BLaER1 treated with 17β-estradiol and CSF1 and Interleukin-3, amounts not matched to agents 10 nM and 100 nM (cell line): ENCODE measurements at regions not wholly inside any gene's neighbourhood (a gene's known extent, or its start where the extent isn't known, plus 50 kb on each side); places are given as distances from the start of the nearest gene placed in this dataset.

Experiments used
- H3K27ac ChIP-seq, 11 experiments: shearing (Covaris generic); formaldehyde crosslinking; 2 replicates each; pipeline ENCODE4 v1.8.1; 2022
- H3K27me3 ChIP-seq, 11 experiments: shearing (Covaris generic); formaldehyde crosslinking; 2 replicates each; pipeline ENCODE4 v1.8.1; 2022
- H3K36me3 ChIP-seq, 11 experiments: shearing (Covaris generic); formaldehyde crosslinking; 2 replicates each; pipeline ENCODE4 v1.8.1; 2022
- H3K4me1 ChIP-seq, 10 experiments: shearing (Covaris generic); formaldehyde crosslinking; 2 replicates each; pipeline ENCODE4 v1.8.1; 2022
- H3K4me2 ChIP-seq, 11 experiments: shearing (Covaris generic); formaldehyde crosslinking; 2 replicates each; pipeline ENCODE4 v1.8.1; 2022
- H3K4me3 ChIP-seq, 10 experiments: shearing (Covaris generic); formaldehyde crosslinking; 2 replicates each; pipeline ENCODE4 v1.8.1; 2022
- H3K9ac ChIP-seq, 11 experiments: shearing (Covaris generic); formaldehyde crosslinking; 2 replicates each; pipeline ENCODE4 v1.8.1; 2022
- H3K9me3 ChIP-seq, 11 experiments: shearing (Covaris generic); formaldehyde crosslinking; replicated peaks in 1 of 11; 2 replicates each; pipeline ENCODE4 v1.8.1; 2022
- H4K20me1 ChIP-seq, 11 experiments: shearing (Covaris generic); formaldehyde crosslinking; 2 replicates each; pipeline ENCODE4 v1.8.1; 2022
- Cebpa-rat ChIP-seq, 11 experiments: shearing (Covaris generic); IDR thresholded peaks; 2 replicates each; pipeline ENCODE4 v1.8.1; 2022

DNA sequence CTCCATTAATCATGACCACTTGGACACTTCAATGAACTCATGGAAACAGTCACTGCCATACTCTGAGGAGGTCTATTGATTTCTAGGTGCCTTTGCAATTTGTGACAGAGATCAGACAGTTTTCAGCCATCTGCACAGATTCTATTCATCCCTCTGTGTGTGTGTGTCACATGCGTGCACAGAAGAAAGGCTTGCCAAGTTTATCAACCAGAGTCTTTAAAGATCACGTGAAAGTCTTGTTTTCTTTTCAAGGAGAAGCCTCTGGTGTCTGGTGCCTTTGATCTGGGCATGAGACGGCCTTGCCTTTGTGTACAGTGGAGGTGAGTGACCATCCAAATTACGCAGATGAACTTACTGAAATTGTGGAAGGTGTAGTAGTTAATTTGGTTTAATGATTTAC, 164.2 kb downstream of the VAPA start:
- peaks cover 21 to 22% (median 22%) of the 10 kb centered on the region in 10 experiments for H3K4me1 ChIP-seq
- H3K27ac ChIP-seq, result no peak overlapping the region
- H3K9me3 ChIP-seq, result peaks cover 27 to 35% (median 31%) of the 10 kb centered on the region in 11 experiments
- no peaks in the 10 kb centered on the region for H4K20me1 ChIP-seq
- peaks cover 0 to 8% (median 0%) of the 10 kb centered on the region in 11 experiments; a peak in 5 of 22 replicates for H3K36me3 ChIP-seq
- H3K4me3 ChIP-seq, result no peak overlapping the region
- no peak overlapping the region for H3K4me2 ChIP-seq
- peaks cover 0 to 14% (median 0%) of the 10 kb centered on the region in 11 experiments; a peak in 4 of 22 replicates for H3K27me3 ChIP-seq
- no peak overlapping the region for H3K9ac ChIP-seq
- TF ChIP-seq Cebpa-rat (IDR thresholded peaks at IDR 0.05), result no peak

DNA sequence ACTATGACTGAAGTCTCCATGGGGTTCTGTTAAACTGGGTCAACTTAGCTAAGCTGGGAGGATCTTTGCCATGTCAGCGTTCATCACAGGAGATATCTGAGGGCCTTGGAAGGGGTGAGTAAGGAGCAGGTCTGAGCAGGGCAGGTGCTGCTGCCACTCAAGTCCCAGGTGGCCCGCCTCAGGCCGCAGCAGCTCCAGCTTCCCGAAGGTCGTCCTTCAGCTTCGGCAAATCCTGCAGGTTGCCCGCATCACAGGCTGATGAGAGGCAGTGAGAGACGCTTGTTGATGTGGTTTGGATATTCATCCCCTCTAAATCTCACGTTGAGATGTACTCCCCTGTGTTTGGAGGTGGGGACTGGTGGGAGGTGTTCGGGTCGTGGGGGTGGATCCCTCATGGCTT, 166.6 kb downstream of the VAPA start:
- Histone ChIP-seq H3K9me3 (peaks cover 50 to 58% (median 55%) of the 10 kb centered on the region in 11 experiments), H3K4me2 (no peak overlapping the region), H3K27ac (no peak overlapping the region), H3K9ac (no peak overlapping the region), H3K27me3 (no peaks in the 10 kb centered on the region), H3K4me1 (peaks cover 0 to 5% (median 0%) of the 10 kb centered on the region in 10 experiments; a peak in 6 of 20 replicates), H4K20me1 (no peaks in the 10 kb centered on the region), H3K4me3 (no peak overlapping the region), H3K36me3 (peaks cover 0 to 11% (median 6%) of the 10 kb centered on the region in 11 experiments; a peak in 8 of 22 replicates)
- TF ChIP-seq Cebpa-rat (IDR thresholded peaks at IDR 0.05), result no peak

DNA sequence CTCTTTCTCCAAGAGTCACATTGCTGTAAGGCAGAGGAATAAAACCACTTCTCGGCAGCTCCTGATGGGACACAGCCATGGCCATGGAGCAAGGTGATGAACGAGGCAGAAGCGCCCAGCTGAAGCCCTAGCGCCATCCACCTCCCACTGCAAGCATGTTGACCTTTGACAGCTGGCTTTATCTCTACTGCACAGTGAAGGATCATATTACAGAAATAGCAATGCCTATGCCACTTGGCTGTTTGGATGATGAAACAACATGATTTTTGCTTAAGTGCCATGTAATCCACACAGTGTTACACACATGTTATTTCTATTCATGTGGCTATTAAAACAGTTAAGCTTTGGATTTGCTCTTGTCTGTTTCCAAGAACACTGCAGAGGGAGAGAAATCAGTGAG, 167.7 kb downstream of the VAPA start:
- Histone ChIP-seq H3K27ac (no peak overlapping the region), H3K4me2 (no peak overlapping the region), H3K4me3 (no peak overlapping the region), H3K27me3 (no peaks in the 10 kb centered on the region), H3K9me3 (peaks cover 50 to 66% (median 58%) of the 10 kb centered on the region in 11 experiments), H4K20me1 (no peaks in the 10 kb centered on the region), H3K9ac (no peak overlapping the region), H3K36me3 (peaks cover 0 to 11% (median 6%) of the 10 kb centered on the region in 11 experiments; a peak in 8 of 22 replicates), H3K4me1 (peaks cover 0 to 7% (median 0%) of the 10 kb centered on the region in 10 experiments; a peak in 5 of 20 replicates)
- no peak for TF ChIP-seq Cebpa-rat (IDR thresholded peaks at IDR 0.05)

DNA sequence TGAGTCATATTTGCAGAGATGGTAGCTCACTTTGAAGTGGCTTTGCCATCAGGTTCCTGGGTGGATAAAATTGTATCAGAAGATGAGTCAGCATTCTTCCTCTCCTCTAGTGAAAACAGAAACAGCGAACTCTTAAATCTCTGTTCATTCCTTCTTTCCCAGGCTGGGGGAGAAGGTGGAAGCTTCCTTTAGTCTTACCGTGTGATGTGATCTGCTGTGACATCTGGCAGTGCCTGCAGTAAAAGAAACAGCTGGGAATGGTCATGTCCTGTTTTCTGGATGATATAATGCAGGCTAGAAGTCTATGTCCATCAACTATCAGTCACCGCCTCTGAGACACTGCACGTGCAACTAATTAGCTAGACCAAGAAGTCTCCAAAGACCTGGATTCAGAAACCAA, 171.6 kb downstream of the VAPA start:
- no peak overlapping the region for H3K9ac ChIP-seq
- H3K27me3 ChIP-seq, result no peaks in the 10 kb centered on the region
- H3K4me3 ChIP-seq, result no peak overlapping the region
- H3K27ac ChIP-seq, result no peak overlapping the region
- peaks cover 0 to 11% (median 6%) of the 10 kb centered on the region in 11 experiments; a peak in 8 of 22 replicates for H3K36me3 ChIP-seq
- peaks cover 11 to 23% (median 17%) of the 10 kb centered on the region in 10 experiments for H3K4me1 ChIP-seq
- no peaks in the 10 kb centered on the region for H4K20me1 ChIP-seq
- TF ChIP-seq Cebpa-rat (IDR thresholded peaks at IDR 0.05), result no peak
- H3K4me2 ChIP-seq, result peak overlapping the region in 2 of 11 experiments; percentile 9 to 18; a peak in 3 of 22 replicates
- H3K9me3 ChIP-seq, result peaks cover 47 to 57% (median 52%) of the 10 kb centered on the region in 11 experiments

DNA sequence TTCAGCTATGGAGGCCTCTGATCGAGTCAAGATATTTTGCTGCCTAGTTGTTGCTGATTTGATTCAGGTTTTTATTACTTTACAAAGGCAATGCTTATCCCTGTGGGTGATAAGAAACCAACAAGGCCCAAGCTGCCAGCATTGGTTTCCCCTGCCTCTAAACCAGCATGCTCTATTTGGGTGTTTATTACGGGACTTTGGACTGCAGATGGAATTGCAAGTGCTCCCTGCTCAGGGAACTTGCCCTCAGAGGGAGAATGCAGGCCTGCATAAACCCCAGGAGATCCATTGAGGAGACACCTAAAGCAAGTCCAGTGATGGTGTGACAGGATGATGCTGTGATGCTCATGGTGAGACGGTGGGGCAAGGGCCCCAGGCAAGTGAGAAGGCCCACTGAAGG, 172.1 kb downstream of the VAPA start:
- H3K27ac ChIP-seq, result no peak overlapping the region

DNA sequence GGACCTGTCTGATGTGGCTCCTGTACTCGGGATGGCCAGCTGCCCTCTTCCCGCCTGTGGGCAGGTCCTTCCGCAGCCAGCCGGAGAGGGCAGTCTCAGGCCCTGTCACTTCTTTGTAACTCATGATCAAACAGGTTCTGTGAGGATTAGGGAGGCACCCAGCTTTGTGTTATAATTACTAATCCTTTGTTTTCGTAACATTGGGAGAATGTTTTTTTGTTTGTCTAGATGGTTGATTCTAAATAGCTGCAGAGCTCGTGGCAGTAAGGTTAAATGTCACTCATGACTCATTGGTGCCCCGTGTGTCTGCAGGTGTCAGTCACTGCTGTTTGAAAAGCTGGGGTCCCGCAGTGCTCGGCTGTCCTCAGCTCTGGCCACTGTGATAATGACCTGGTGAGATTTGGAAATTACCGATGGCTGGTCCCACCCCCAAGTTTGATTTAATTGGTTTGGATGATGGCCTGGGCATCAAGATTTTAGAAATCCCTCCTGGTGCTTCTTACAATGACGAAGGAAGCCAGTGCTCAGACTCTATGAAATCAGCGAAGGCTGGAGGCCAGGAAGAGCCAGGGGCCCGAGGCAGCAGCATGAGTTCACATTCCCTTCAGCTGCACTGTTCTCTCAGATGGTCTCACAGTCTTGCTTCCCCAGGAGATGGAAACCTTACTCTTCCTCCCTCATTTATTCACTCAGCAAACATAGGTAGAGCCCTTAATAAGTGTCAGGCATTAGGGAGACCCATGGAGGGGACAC, 172.8 kb downstream of the VAPA start:
- H3K4me1 ChIP-seq, result peaks cover 15 to 35% (median 28%) of the 10 kb centered on the region in 10 experiments
- H3K9ac ChIP-seq, result no peak overlapping the region
- no peaks in the 10 kb centered on the region for H3K27me3 ChIP-seq
- H3K4me2 ChIP-seq, result no peak overlapping the region
- no peak for TF ChIP-seq Cebpa-rat (IDR thresholded peaks at IDR 0.05)
- H4K20me1 ChIP-seq, result no peaks in the 10 kb centered on the region
- H3K36me3 ChIP-seq, result peaks cover 0 to 11% (median 6%) of the 10 kb centered on the region in 11 experiments; a peak in 8 of 22 replicates
- peaks cover 34 to 45% (median 40%) of the 10 kb centered on the region in 11 experiments for H3K9me3 ChIP-seq
- H3K27ac ChIP-seq, result no peak overlapping the region
- no peak overlapping the region for H3K4me3 ChIP-seq

More for the DNA sequence above, 172.1 kb downstream of the VAPA start:
- H3K9ac ChIP-seq, result no peak overlapping the region
- peaks cover 15 to 28% (median 22%) of the 10 kb centered on the region in 10 experiments for H3K4me1 ChIP-seq
- peaks cover 0 to 11% (median 6%) of the 10 kb centered on the region in 11 experiments; a peak in 8 of 22 replicates for H3K36me3 ChIP-seq
- no peak for TF ChIP-seq Cebpa-rat (IDR thresholded peaks at IDR 0.05)
- no peak overlapping the region; a peak in 1 of 22 replicates for H3K4me2 ChIP-seq
- H3K4me3 ChIP-seq, result no peak overlapping the region
- peaks cover 42 to 52% (median 48%) of the 10 kb centered on the region in 11 experiments for H3K9me3 ChIP-seq
- H4K20me1 ChIP-seq, result no peaks in the 10 kb centered on the region
- no peaks in the 10 kb centered on the region for H3K27me3 ChIP-seq

DNA sequence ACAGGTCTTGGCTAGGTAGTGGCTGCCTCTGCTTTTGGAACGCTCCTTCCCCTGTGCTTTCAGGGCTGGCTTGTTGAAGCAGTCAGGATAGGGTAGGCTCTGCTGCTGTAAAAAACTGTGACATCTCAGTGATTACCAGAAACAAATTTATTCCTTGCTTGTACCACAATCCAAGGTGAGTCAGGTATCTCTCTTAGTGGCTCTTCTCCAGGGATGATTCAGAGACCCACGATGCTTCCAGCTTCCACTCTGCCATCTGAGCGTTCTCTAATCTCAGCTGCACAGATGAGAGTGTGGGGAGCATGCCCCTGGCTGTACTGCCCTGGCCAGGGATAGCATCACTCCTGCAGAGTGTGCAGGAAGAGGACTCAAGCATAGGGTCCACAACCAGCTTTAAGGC, 174.9 kb downstream of the VAPA start:
- Histone ChIP-seq H3K4me1 (peaks cover 15 to 35% (median 28%) of the 10 kb centered on the region in 10 experiments), H3K27ac (no peak overlapping the region), H4K20me1 (no peaks in the 10 kb centered on the region), H3K27me3 (no peaks in the 10 kb centered on the region), H3K9me3 (peaks cover 13 to 24% (median 19%) of the 10 kb centered on the region in 11 experiments), H3K9ac (no peak overlapping the region), H3K36me3 (peaks cover 0 to 3% (median 0%) of the 10 kb centered on the region in 11 experiments; a peak in 2 of 22 replicates), H3K4me3 (no peak overlapping the region), H3K4me2 (peak overlapping the region in 4 of 11 experiments; percentile 76 to 89 (median 86); a peak in 6 of 22 replicates)
- TF ChIP-seq Cebpa-rat (IDR thresholded peaks at IDR 0.05), result no peak

DNA sequence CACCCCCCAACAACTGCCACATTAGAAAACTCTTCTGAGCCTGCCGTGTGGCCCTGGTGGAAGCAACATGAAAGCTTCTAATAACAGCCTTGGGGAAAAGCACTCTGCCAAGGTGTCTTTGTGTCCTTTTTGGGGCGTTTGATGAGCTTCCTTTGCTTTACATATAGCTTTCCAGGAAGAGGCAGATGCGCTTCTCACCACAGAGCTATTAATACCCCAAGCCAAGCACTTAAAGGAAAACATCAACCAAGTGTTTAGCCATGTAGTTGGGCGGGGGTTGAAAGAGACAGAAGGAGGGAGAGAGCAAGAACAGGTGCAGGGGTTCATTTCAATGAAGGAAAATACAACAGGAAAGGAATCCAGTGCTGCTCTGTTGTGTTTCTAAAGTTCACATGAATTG, 176.1 kb downstream of the VAPA start:
- H4K20me1 ChIP-seq, result no peaks in the 10 kb centered on the region
- no peak for TF ChIP-seq Cebpa-rat (IDR thresholded peaks at IDR 0.05)
- H3K4me1 ChIP-seq, result peaks cover 19 to 35% (median 28%) of the 10 kb centered on the region in 10 experiments
- H3K9me3 ChIP-seq, result peaks cover 2 to 12% (median 8%) of the 10 kb centered on the region in 11 experiments; a peak in 21 of 22 replicates
- H3K27me3 ChIP-seq, result no peaks in the 10 kb centered on the region
- no peak overlapping the region for H3K27ac ChIP-seq
- H3K36me3 ChIP-seq, result no peaks in the 10 kb centered on the region
- H3K4me3 ChIP-seq, result no peak overlapping the region
- H3K4me2 ChIP-seq, result peak overlapping the region; percentile 42 to 89 (median 76)
- H3K9ac ChIP-seq, result 0 out of 22 replicates have a peak overlapping the region, but pooled peaks of 1 of the 11 experiments have one; percentile 8

DNA sequence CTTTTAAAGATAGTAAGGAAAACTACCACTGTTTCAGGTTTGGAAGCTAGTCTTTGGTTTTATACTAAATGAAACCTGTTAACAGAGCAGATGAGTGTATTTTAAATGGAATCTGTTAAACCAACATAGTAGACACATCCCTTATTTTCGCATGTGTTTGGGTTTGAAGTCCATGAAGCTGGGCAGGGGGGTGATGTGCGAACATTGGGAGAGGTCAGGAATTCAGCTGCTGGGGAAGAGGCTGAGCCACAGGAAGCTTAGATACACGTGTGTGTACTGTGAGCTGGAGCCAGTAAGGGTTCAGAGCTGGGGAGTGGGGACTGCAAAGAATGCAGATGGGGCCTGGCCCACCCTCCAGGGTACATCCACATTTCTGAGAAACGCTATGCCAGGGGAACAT, 176.9 kb downstream of the VAPA start:
- no peaks in the 10 kb centered on the region for H3K27me3 ChIP-seq
- no peak overlapping the region for H3K9ac ChIP-seq
- H4K20me1 ChIP-seq, result no peaks in the 10 kb centered on the region
- no peak overlapping the region for H3K4me3 ChIP-seq
- H3K4me1 ChIP-seq, result peaks cover 18 to 30% (median 26%) of the 10 kb centered on the region in 10 experiments
- H3K4me2 ChIP-seq, result peak overlapping the region; percentile 42 to 89 (median 76); a peak in 21 of 22 replicates
- H3K9me3 ChIP-seq, result peaks cover 0 to 5% (median 0%) of the 10 kb centered on the region in 11 experiments; a peak in 3 of 22 replicates
- no peak for TF ChIP-seq Cebpa-rat (IDR thresholded peaks at IDR 0.05)
- no peak overlapping the region; a peak in 1 of 22 replicates for H3K27ac ChIP-seq
- H3K36me3 ChIP-seq, result no peaks in the 10 kb centered on the region
